Stomach (tissue), 4 donors: ENCODE measurements at regions not wholly inside any gene's neighbourhood (a gene's known extent, or its start where the extent isn't known, plus 50 kb on each side); places are given as distances from the start of the nearest gene placed in this dataset.

Source experiments
- CTCF ChIP-seq, 7 experiments: fragments of 450-650 bp in 4 of 7; fragments of 200-600 bp in 3 of 7; sonication (generic) in 3 of 7; IDR thresholded peaks; one replicate each; pipeline ENCODE4 v1.5.1; 2016 to 2019; ENCODE audit warnings: antibody characterized with exemption in 7 of 7, control low read depth in 2 of 7, mild to moderate bottlenecking in 1 of 7
- EP300 ChIP-seq: sonication (generic); formaldehyde crosslinking; IDR thresholded peaks from one replicate; pipeline ENCODE4 v1.6.1; 2017; ENCODE audit warnings: antibody characterized with exemption
- POLR2AphosphoS5 ChIP-seq, 3 donors: sonication (generic); formaldehyde crosslinking; IDR thresholded peaks; one replicate each; pipeline ENCODE4 v1.6.1; 2016; ENCODE audit warnings: antibody characterized with exemption in 3 of 3

DNA sequence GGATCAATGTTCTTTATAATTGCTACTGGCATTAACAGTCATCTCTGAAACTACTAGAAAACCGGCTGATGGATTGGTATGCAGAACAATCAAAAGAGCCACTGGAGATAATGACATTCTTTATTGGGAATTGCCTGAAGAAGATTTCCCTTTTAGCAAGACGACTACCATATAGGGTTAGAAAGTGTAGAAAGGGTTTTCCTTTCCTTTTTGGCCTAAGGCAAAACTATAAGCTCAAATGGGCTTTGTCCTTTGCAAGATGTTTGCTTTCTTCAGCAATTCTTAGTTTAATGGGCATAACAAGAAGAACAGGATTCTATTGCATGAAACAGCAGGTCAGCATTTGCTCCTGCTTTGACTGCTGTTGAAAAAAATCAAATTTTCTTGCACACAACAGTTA lies 214.2 kb upstream of the PCDH10 start:
- TF ChIP-seq CTCF (IDR thresholded peaks at IDR 0.05) (no peak), EP300 (no peak), POLR2AphosphoS5 (IDR thresholded peaks at IDR 0.05) (no peak)
